ENCODE measurements at regions not wholly inside any gene's neighbourhood (a gene's known extent, or its start where the extent isn't known, plus 50 kb on each side); places are given as distances from the start of the nearest gene placed in this dataset.

DNA sequence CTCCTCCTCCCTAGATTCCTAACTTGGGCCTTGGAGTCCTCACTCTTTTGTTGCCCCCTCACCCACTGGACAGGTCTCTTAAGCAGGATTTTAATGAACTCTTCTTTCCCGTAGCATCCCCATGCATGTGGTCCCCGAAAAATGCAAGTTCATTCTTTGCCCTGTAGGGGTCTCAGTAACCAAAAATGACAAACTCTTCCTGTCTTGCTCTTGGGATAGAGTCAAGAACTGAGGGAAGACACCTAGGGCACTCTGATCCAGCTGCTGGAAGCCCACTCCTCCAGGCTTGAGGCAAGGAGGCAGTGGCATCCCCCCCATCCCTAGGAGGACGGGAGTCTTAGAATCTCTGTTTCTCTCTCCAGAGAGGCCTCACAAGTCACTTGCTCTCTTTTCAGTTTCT, 987.0 kb downstream of the DIAPH3 start:
- DNase-seq = no peak

DNA sequence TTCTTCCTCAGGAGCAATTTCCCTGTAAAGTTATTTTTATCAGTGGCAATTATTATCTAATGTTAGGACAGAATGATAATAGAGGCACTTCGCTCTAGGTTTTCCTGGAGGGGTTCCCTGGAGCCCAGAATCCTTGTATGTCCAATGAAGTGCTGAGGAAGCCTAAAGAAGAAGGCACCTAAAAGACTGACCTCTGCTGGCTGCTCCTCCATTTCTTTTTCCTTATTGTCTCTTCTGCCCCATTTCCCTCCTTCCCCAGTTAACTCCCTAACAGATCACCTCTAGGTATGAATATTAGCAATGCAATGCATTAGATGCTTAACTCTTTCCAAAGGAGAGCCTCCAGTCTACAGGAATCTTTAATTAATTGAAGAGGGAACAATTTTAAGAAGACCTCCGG, 985.4 kb downstream of the DIAPH3 start:
- no peak for DNase-seq

DNA sequence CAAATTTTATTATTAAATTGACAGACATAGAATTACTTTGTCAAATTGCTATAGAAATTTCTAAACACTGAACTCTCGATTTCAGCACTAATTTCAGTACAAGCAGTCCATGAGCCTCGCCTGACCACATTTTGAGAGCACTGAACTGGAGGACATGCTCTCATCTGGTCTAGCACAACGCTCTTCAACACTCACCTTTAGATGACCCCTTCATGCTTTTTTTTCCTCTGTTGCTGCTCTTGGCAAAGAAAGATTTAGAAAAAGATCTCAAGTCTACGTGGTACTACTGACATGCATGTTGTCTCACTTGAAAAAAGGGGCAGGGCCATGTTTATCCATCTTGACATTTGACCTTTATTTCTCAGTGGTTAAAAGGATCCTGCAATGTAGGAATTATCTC, 981.5 kb downstream of the DIAPH3 start:
- DNase-seq = no peak

DNA sequence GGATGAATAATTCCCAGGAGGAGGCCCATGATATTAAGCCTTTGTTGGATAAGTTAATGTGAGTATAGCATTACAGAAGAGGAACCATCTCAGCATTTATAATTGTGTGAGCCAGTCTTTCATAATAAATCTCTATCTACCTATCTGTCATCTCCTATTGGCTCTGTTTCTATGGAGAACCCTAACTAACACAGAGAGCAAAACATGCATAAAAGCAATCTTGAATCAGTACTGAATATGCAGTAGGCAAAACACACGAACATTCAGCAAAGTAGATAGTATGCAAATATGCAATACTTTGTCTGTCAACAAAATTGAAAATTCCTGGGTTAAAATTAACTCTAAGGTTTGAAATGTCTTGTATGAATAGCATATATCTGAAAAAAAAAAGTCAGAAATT, 966.3 kb downstream of the DIAPH3 start:
- no peak for DNase-seq

DNA sequence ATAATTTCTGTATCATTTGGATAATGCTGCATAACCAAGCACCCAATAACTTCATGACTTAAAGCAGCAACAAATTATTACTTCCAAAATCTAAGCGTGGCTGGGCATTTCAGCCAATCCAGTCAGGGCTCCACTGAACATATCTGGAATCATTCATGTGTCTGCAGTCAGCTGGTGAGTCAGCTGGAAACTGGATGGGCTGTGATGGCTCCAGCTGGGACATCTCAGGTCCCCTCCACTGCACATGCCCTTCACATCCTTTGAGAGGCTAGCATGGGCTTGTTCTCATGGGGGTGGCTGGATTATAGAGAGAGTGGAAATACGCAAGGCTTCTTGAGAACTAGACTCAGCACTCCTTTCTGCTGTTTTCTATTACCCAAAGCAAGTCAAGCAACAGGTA, 961.9 kb downstream of the DIAPH3 start:
- no peak for DNase-seq

DNA sequence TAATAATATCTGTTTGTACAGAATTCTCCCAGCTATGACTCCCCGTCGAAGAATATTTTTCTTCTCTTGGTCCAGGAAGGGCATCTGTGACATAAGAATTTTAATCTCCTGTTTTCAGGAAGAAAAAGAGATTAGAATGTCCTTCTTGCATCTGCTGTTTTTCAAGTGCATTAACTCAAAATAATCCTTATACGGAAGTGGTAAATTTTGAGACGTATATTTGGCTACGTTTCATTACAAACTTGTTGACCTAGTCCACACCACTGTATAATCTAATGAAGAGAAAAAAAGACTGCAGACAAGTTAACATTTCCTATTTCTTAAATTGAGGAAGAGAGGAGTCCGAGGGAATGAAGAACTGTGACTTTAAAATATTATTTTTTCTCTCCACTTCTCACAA, 959.9 kb downstream of the DIAPH3 start:
- DNase-seq = no peak

DNA sequence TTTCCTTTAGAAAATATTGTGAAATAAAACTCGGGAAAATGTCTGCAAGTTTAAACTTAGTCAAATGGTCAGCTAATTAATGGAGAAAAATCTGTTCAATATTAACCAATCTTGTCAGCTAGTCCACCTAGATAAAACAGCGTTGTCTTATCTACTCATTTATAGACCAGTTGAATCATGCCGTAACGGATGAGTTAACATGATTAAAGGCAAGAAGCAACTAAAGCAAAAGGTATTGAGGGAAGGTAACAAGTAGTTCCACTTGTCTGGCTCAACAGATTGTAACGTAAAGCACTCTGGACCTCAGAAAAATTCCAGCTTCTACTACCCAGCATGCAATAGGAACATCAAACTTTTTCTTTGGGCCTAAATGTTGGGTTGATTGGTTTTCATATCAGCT, 958.2 kb downstream of the DIAPH3 start:
- DNase-seq = no peak

DNA sequence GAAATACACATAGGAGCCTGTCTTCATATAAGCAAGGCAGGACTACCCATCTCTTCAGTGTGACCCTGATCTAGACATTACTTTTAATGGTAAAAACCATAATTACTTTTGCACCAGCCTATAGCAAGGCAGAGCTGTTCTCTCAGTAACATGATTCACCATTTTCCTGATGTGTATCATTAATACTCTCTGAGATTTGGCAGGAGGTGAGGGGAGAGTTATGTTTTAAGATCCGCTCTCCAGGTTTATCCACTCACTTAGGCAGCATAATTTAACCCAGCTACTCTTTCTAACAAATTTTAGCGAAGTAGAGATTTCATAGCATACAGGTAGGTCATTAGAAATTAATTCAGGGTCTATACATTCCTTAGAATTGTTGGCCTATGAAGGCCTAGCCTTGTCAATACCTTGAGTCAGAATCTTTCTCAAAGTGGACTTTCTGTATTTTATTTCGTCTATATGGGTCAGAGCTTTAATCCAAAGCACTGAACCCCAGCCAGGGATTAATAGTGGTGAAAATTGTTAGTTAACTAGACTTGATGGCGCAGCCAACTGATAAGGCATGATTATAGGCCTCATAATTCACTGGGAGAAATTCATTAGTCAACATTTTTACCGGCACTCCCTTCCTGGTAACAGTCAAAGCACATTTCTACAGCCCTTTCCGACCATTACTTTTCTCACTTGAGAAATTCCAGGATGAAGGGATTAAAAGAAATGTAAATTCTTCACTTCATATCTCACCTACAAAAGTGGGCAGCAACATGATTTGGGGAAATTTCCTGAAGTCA, 955.1 kb downstream of the DIAPH3 start:
- DNase-seq = no peak

DNA sequence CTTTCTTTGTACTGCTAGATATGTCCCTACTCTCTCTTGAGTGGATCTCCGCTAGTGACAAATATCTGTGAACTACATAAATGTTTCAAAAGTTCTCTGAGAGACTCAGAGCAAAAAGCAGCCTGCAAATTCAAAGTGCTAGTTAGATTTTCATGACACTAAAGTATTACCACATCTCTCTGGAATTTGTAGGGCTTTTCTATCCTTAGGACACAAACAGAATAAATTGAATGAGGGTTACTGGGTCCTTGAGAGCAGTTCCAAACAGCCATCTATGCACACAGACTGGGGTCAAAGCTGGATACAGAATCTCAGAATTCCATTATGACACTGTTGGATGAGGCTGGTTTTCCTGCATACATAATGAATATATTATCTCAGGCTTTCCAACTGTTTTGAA, 953.2 kb downstream of the DIAPH3 start:
- DNase-seq = no peak

DNA sequence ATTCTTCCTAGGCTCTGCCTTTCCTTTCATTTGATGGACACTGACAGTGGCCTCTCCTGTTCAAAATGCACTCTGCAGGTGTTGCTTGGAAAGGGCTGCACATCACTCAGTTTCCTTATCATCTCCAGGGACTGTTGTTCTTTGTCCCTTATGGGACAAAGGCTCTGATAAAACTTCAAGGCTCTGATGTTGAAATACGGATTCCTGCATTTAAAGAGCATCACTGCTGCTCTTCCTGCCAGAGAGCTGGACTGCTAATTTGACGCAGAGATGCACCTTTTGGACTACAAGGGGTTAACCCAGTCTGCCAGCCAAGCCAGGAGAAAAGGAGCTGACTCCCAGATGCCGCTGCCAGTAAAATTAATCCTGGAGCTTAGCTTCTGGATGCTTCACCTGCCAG, 952.1 kb downstream of the DIAPH3 start:
- no peak for DNase-seq

DNA sequence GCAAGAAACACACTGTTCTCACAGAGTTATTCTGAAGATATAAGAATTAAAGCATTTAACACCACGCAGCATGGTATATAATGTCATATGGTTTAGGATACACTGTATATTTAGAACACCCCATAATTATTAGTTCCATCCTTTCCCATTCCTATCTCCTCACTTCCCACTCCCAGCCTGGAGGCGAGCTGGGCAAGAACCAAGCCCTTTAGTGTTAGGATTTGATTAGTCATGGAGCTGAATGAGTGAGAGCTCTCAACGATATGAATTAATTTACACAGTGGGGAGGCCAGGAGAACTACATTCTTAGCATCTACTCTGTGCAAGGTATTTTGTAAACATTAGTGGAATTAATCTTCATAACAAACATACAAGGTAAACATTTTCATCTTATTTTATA, 934.3 kb downstream of the DIAPH3 start:
- no peak for DNase-seq

DNA sequence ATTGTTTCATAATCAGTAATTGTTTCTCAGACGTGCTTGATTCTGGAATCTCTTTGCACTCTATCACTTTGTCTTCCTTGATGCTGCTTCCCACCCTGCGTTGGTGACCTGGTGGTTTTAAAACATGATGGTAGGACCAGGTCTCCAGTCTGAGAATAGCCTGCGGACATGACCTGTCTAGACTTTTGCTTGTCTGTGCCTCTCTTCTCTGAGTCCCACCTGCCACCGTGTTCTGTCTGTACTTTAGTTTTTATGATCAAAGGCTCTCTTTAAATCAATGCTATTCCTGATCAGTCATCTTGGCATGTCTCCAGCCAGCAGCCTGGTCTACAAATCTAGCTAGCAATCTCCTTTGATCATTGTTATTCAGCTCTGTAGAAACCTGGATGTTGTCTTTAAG, 933.9 kb downstream of the DIAPH3 start:
- DNase-seq = no peak

DNA sequence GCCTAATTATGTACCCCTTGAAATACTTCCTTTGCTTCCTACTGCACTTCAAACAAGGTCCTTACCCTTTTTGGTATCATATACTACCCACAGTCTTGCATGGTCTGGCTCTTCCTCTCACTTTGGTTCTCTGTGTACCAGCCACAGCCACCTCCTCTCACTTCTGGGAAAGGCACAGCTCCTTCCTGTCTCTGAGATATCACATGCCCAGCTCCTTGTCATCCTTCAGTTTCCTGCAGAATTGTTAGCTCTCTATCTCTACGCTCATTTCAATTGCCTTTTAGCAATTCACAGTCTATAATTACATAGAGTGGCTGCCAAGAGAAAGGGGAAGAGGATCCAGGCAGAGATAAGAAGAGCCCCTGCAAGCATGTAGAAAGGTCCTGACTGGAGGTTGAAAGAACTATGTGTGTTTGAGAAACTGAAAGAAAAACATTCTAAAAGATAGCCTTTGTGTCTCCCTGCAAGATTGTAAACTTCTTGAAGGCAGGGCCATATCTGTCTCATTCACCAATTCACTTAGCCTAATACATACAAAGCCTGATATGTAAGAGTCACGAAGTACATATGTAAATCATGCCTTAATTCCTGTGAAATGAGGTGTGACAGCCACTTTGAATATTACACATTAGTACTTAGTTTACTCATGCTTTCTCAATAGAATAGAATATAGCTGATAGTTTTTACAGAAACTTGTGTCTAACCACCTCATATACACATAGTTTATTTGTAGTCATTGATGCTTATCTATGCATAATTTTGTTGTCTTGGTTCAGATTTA, 933.1 kb downstream of the DIAPH3 start:
- no peak for DNase-seq

DNA sequence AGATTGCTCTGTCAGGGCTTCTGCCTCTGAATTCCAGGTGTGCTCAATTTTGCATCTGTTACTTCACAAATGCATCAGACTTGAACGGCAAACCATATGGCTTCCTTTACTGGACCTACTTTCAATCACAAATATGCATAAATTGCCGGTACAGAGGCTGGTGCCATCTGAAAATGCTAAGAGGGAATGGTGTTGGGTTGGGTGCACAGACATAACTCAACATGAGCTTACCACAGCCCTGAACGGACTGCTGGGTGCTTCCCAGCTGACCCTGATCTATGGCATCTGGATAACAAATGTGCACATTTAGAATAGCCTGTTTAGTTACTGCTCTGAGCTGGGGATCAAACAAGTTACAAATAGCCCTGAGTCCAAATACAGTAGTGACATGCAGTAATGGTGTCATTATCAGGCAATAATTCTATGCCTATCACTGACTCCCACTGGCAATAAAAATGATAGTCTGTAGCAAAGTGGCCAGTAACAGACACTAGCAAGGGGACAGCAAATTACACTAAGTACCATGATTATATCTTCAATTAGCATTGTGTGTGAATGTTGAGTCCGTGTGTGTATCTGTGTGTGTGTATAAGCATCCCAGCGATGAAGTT, 927.3 kb downstream of the DIAPH3 start:
- DNase-seq = no peak

DNA sequence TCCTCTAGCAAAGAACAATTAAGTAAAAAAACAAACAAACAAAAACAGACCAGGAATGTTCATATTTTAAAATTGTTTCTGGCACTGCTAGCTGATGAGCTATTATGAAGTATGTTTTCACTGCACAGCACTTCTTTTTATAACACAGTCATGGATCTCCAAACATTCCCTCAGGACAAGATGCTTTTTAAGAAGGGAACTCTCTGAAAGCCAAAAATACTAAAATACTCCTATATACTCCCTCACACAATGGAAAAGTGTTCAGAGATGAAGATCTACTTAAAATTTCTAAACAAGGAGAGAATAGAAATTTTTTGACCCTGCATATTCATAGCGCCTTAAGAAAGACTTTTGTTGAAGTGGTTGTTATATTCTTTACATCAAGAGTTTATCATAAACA, 926.8 kb downstream of the DIAPH3 start:
- no peak for DNase-seq

DNA sequence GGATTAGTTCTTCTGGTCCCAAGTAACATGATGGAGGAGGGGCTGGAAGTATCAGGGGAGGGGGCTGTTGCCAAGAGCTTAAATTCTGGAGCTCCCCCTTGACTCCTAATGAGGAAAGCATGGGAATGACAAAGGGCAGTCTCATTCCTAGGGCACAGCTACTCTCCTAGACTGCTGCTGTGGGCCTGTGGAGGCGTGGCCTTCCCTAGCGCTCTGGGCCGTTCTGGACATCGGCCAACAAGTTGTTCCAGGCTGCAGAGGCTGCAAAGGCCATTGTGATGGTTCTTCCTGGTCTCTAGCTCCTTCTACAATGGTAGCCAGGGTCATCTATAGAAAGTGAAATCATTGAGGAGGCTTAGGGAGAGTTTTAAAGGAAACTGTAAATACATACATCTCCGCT, 916.6 kb downstream of the DIAPH3 start:
- no peak for DNase-seq

DNA sequence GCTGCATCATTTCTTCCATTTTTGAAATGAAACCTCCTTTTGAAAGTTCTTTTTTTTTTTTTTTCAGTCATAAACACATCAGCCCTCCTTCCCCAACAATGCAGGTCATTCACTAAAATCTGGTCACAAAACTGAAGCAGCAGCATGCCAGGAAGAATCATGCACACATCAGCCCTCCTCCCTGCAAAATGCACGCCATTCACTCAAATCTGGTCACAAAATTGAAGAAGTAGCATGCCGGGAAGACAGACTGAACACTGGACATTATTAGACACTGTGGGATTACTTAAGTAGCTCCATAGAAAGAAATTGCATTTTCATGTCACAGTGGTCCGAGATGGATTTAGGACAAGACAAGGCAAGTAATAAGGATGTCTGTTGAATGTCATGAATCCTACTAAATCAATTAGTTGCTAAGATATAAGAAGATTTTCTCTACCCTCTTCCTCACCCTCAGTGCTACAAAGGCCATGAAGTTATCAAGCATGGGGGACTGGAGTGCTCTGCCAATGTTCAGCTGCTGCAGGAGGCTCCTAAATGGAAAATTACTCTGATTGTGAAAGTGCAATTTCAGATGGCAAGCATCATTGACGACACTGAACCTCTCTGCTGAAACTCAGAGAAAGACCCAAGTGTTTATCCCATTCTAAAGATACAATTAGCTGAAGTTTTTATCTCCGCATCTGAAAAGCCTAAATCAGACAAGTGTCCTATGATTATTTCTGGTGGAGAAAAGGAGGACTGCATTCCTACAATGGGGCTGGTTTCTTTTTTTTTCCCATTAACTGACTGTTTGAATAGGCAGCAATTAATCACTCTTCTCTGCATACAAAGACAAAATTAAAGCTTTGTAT, 913.2 kb downstream of the DIAPH3 start:
- DNase-seq = peak in 1 of 2 experiments; percentile 8

DNA sequence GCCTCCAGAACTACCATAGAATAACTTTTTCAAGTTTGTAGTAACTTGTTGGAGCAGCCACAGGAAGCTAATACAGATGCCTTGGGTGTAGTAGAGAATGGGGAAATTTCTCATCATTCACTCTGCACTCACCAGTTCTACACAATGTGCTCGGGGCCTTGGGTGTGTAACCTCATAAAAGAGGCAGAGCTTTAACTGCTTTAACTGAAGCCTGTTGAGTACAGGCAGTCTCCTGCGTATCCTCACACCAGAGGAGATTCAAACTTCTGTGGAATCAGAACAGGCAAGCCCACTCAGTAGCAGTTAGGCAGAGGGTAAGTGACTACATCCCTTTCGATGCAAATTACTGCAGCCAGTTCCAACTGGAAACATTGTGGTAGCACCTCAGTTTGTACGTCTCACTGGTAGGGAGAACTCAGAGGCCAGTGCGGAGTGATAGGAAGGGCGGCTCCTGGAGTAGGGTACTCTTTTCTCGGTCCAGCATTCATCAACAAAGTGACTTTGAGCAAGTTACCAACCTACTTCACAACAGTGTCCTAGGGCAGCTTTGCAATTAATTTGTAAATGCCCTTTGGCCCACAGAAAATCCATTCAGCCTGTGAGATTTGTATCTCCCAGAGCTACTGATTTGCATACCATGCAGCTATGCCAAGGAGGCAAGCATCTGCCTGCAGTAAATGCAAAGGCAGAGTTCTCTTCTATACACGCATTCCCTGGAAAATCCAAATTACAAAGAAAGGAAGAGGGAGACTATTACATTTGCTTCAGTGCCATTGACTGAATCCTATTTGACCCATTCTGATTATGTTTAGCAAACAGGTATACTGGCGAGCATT, 904.3 kb downstream of the DIAPH3 start:
- no peak for DNase-seq

DNA sequence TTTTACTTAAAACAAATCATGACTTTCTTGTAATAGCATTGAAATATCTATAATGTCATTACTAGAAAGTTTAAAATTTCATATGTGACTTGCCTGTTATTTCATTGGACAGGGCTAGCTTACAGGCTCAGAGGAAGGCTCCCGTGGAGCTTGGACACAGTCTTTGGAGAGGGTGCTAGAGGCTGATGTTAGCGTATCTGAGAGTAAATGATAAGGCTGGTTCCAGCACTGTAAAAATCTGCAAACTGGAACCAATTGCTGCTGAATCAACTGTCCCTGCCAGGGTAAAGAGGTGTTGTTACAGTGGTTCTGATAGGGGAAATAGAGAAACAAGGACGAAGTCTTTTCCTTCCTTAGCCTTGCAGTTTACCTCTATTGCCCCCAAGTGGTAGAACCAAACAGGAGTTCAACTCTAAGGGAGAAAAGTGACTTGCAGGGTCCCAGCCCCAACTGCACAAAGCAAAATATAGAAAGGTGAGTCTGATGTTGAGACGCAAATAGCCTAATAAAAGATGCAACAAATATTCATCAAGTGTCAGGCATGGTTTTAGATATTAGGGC, 901.7 kb downstream of the DIAPH3 start:
- DNase-seq = peak in 1 of 2 experiments; percentile 17

DNA sequence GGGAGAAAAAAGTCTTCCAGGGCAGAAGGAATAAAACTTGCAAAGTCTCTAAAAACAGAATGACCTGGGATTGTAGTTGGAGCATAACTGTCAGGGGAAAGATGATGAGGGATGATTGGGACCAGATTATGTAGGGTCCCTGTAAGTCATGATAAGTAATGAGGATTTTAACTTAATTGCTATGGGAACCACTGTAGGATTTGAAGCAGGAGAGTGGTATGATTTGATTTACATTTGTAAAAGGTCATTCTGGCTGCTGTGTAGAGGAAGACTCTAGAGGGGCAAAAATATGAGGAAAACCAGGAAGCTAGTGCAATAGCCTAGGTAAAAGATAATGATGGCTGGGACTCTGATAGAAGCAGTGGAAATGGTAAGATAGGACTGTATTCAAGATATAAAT, 900.2 kb downstream of the DIAPH3 start:
- DNase-seq = no peak

DNA sequence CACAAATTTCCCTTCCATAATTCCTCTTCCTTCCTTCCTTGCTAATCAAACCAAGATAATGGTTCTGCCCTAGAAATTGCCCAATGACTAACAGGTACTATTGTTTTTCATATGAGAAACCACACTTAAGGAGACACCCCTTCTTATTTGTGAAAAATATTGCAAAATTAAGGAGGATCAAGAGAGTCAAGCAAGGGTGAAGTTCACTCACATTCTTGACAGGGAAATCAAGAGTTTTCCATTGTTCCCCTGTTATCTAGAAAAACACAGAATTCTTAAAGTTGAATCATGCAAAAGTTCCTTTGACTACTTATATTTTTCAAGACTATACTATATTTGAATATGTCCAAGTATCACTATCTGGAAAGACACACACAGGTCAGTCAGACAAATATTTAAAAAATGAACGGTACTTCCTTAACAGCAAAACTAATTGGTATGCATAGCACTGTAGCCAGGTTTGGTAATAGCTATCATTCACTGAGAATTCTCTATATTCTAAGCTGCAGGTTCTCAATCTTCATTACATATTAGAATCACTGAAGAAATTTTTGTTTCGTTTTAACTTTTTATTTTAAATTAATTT, 897.2 kb downstream of the DIAPH3 start:
- no peak for DNase-seq

Measured in NCI-H1930 (cell line).